ENCODE measurements at regions not wholly inside any gene's neighbourhood (a gene's known extent, or its start where the extent isn't known, plus 50 kb on each side); places are given as distances from the start of the nearest gene placed in this dataset.

DNA sequence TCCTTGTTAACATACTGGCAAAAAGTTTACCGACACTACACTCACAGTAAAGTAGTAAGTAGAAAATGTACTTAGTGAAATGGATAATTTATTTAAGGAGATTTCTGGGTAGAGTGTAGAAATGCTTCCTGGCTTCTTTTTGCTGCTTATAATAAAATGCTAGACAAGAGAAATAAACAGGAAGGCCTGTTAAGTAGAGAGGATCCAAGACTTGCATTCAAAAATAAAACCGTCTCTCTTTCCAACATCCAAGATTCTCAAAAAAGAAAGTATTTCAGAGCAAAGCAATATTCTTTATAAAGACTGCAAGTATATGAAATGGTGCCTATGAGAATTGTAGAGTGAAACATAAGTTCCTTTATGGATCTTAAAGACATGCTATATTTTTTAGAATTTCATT is 77.0 kb upstream of the CNTN6 start:
- no peaks in the 10 kb centered on the region for H3K9me3 ChIP-seq
- H3K27me3 ChIP-seq, result no peaks in the 10 kb centered on the region
- no peak overlapping the region for H3K4me3 ChIP-seq
- DNase-seq, result no peak
- H3K36me3 ChIP-seq, result no peaks in the 10 kb centered on the region

DNA sequence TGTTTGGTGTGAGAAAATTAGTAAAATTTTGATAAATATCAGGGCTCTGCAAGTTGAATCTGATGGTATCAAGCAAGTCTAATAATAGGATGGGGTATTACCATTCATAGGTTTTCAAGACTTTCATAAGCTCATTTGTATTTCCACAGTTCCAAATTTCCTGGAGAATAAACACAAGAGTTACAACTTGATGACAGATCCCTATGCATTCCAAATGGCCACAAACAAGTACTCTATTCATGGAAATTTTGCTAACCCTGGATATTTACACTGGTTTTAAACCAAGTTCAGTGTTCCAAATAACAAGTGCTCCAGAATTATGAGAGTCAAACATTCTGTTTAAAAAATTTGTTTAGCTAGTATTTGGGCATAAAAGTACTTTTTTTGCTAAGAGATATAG is 75.0 kb upstream of the CNTN6 start:
- Histone ChIP-seq H3K4me3 (no peak overlapping the region), H3K27me3 (no peaks in the 10 kb centered on the region), H3K36me3 (no peaks in the 10 kb centered on the region), H3K9me3 (no peaks in the 10 kb centered on the region)
- DNase-seq, result no peak

DNA sequence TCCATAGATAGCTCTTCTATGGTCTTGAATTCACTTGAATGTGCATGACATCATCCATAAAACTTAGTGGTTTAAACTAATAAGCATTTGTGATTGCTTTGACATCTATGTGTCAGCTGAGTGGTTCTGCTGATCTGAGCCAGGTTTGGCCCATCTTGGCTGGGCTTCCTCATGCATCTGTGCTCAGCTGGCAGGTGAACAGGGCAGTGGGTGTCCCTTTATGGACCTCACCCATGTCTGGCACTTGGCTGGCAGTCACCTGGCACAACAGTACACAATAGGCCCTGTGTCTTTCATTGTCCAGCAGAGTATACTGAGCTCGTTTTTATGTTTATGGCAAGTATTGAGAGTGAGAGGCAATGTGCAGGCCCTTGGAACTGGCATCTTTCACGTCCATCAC is 73.7 kb upstream of the CNTN6 start:
- no peak for DNase-seq
- Histone ChIP-seq H3K36me3 (no peaks in the 10 kb centered on the region), H3K9me3 (no peaks in the 10 kb centered on the region), H3K4me3 (no peak overlapping the region), H3K27me3 (no peaks in the 10 kb centered on the region)

DNA sequence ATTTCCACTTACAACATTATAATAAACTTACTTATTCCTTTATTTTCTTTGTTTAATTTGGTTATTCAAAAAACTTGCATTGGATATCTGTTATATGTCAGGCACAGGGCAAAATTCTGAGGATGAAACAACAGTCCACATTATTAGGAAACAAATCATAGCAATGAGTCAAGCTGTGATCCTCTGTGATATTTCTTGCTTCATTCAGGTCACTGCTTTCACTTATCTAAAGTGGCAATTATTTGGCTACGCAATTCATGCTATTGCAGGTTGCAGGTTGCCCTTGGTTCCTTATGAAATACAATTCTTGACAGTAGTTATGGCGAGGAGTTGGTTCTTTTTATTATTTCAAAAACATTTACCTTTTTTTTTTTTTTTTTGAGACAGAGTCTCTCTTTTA is 66.4 kb upstream of the CNTN6 start:
- no peaks in the 10 kb centered on the region for H3K27me3 ChIP-seq
- no peak for DNase-seq
- no peaks in the 10 kb centered on the region for H3K9me3 ChIP-seq
- no peaks in the 10 kb centered on the region for H3K36me3 ChIP-seq
- H3K4me3 ChIP-seq, result no peak overlapping the region

DNA sequence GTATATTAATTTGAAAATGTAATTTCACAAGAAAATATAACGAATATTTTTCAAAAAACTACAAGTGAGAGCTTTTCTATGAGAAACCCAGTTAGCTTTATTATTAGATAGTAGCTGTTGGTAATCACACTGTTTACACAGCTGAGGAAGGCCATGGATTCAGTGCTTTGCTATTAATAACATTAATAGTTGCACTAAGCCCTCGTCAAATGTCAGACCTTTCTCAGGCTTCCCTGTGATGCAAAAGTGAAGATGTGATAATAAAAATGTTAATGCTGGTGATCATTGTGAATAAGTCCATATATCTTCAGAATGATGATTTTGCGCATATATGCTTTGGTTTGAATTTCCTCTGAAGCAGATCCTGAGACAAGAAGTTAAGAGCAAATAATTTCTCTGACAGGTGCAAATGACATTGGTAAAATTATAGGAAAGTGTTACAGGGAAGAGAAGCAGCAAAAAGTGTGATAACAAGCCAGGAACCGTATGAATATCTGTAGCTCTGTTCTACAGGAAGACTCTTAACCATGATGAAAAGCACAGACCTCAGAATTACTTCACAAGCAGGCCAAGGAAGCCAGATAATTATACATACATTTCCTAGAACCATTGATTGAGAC is 56.5 kb upstream of the CNTN6 start:
- Histone ChIP-seq H3K9me3 (no peaks in the 10 kb centered on the region), H3K36me3 (no peaks in the 10 kb centered on the region), H3K4me3 (no peak overlapping the region), H3K27me3 (no peaks in the 10 kb centered on the region)
- DNase-seq, result no peak

DNA sequence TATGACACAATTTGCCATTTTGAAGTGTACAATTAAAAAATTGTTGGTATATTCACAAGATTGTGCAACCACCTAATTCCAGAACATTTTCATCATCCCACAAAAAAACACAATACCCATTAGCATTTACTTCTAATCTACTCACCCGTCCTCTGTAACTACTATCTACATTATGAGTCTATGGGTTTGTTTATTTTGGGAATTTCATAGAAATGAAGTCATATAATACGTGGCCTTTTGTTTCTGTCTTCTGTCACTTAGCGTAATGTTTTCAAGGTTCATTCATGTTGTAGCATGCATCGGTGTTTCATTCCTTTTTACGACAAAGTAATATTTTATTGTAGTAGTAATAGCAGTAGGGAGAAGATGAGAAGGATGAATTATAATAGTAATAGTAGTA is 55.2 kb upstream of the CNTN6 start:
- no peak overlapping the region for H3K4me3 ChIP-seq

More for the DNA sequence above, 55.2 kb upstream of the CNTN6 start:
- DNase-seq, result no peak
- Histone ChIP-seq H3K9me3 (no peaks in the 10 kb centered on the region), H3K36me3 (no peaks in the 10 kb centered on the region), H3K27me3 (no peaks in the 10 kb centered on the region)
